Fibroblast of lung (primary cell): ENCODE measurements at regions not wholly inside any gene's neighbourhood (a gene's known extent, or its start where the extent isn't known, plus 50 kb on each side); places are given as distances from the start of the nearest gene placed in this dataset.

Experiments
- CTCF ChIP-seq, 2 donors: IDR thresholded peaks in 1 of 2; conservative IDR thresholded peaks in 1 of 2; 1 replicate in 1 of 2; 2 replicates in 1 of 2; pipeline ENCODE4 v1.5.1; 2011 to 2012; ENCODE audit warnings: low read length in 2 of 2, control low read depth in 1 of 2, inconsistent platforms in 1 of 2, low read depth in 1 of 2, mild to moderate bottlenecking in 1 of 2
- EZH2 ChIP-seq: IDR thresholded peaks from 2 replicates; pipeline ENCODE4 v1.5.1; 2012; ENCODE audit warnings: low read length, control low read depth, mild to moderate bottlenecking; ENCODE audit errors: missing control alignments

- TF ChIP-seq CTCF (conservative IDR thresholded peaks at IDR 0.05 in 1 of 2, IDR thresholded peaks at IDR 0.05 in 1 of 2; ENCODE audit: low read depth in 1 of 2, low read length in 2 of 2) (no peak), EZH2 (no peak)
These were observed 63.0 kb downstream of the TMEM100 start for GRCh38 chr17:55659661-55660060.
